ENCODE measurements at regions not wholly inside any gene's neighbourhood (a gene's known extent, or its start where the extent isn't known, plus 50 kb on each side); places are given as distances from the start of the nearest gene placed in this dataset.

- TF ChIP-seq CTCF (IDR thresholded peaks at IDR 0.05 in 4 of 5, conservative IDR thresholded peaks at IDR 0.05 in 1 of 5), result no peak
- TF ChIP-seq POLR2A (IDR thresholded peaks at IDR 0.05), result no peak
Observed at GRCh38 chr2:51105811-51106210, 73.9 kb upstream of the NRXN1 start.

All from gastrocnemius medialis (tissue), 4 donors.